KOPT-K1 (cell line): ENCODE measurements at regions not wholly inside any gene's neighbourhood (a gene's known extent, or its start where the extent isn't known, plus 50 kb on each side); places are given as distances from the start of the nearest gene placed in this dataset.

Experiments used
- H3K27ac ChIP-seq: fragments of 200-600 bp; sonication (generic); 2 replicates; pipeline ENCODE4 v1.5.1; 2016; ENCODE audit warnings: antibody characterized with exemption, mild to moderate bottlenecking, low read depth, low read length; ENCODE audit not compliant: poor library complexity, severe bottlenecking
- H3K36me3 ChIP-seq: fragments of 200-600 bp; sonication (generic); 2 replicates; pipeline ENCODE4 v1.5.1; 2017; ENCODE audit warnings: antibody characterized with exemption, mild to moderate bottlenecking, low read length, moderate library complexity; ENCODE audit not compliant: insufficient read depth
- H3K9me3 ChIP-seq: fragments of 200-600 bp; sonication (generic); 2 replicates; pipeline ENCODE4 v1.5.1; 2017; ENCODE audit warnings: antibody characterized with exemption, low read length, mild to moderate bottlenecking; ENCODE audit not compliant: insufficient read depth, poor library complexity, severe bottlenecking

DNA sequence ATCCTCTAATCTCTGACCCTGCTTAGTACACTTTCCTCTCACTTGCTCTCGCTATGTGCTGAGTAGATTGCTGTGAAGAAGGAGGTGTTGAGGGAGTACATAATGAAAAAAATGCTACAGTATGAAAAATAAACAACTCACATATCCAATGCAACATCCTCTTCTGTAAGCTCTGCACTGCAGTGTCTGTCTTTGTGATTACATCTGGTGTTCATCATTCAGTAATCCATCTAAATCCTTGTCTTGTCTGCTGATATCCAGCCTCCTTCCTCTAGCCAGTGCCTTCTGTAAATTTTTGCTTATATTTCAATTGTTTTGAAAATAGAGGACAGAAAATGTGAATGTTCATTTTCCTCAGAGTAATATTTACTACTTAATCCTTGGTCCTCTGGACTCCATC, 57.4 kb upstream of the CDH12 start:
- Histone ChIP-seq H3K36me3 (no peaks in the 10 kb centered on the region), H3K9me3 (no peaks in the 10 kb centered on the region), H3K27ac (no peak overlapping the region)

DNA sequence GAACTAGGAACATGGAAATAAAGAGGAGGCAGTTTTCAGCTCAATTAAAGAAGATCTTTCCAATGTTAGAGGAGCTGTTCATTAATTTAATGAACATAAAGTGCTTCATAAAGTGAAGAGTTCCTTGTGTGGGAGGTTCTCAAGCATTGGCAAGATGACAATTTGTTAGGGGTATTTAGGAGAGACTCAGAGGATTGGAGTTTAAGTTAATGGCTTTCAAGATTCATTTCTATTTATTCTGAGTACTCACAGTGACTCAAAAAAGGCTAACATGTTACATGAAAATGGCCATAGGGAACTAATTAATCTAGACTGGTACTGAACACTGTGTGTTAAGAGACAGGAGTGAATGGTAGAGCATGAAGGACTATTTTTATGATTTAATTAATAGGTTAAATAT, 55.4 kb upstream of the CDH12 start:
- Histone ChIP-seq H3K9me3 (no peaks in the 10 kb centered on the region), H3K36me3 (no peaks in the 10 kb centered on the region), H3K27ac (no peak overlapping the region)

- no peaks in the 10 kb centered on the region for H3K9me3 ChIP-seq
- no peaks in the 10 kb centered on the region for H3K36me3 ChIP-seq
- no peak overlapping the region for H3K27ac ChIP-seq
Observed at GRCh38 chr5:22908129-22908528, 55.0 kb upstream of the CDH12 start.
